PFSK-1 (cell line): ENCODE measurements at regions not wholly inside any gene's neighbourhood (a gene's known extent, or its start where the extent isn't known, plus 50 kb on each side); places are given as distances from the start of the nearest gene placed in this dataset.

ENCODE experiments used
- POLR2AphosphoS5 ChIP-seq: IDR thresholded peaks from 2 replicates; pipeline ENCODE4 v1.6.1; 2012; ENCODE audit warnings: low read depth, mild to moderate bottlenecking, control low read depth, low read length, moderate library complexity
- REST ChIP-seq, 2 experiments: IDR thresholded peaks; 2 replicates each; pipeline versions ENCODE4 v1.6.1 to v1.8.0; 2011 to 2012; ENCODE audit warnings: low read depth in 2 of 2, low read length in 2 of 2, control low read depth in 1 of 2, inconsistent platforms in 1 of 2, mild to moderate bottlenecking in 1 of 2, moderate library complexity in 1 of 2; ENCODE audit not compliant: insufficient read depth in 1 of 2
- TAF1 ChIP-seq: IDR thresholded peaks from 2 replicates; pipeline ENCODE4 v1.6.1; 2012; ENCODE audit warnings: low read length, control low read depth, borderline replicate concordance; ENCODE audit not compliant: insufficient read depth

GRCh38 chr20:36098364-36098763, 56.2 kb upstream of the EPB41L1 start:
- no peak for TF ChIP-seq REST (IDR thresholded peaks at IDR 0.05; ENCODE audit: insufficient read depth in 1 of 2, low read depth in 2 of 2, low read length in 2 of 2)
- no peak for TF ChIP-seq TAF1
- TF ChIP-seq POLR2AphosphoS5 = no peak
